ENCODE measurements at regions not wholly inside any gene's neighbourhood (a gene's known extent, or its start where the extent isn't known, plus 50 kb on each side); places are given as distances from the start of the nearest gene placed in this dataset.
"Not testable (repeated sequence)": the region's sequence is repeated elsewhere in the genome, so short reads cannot be mapped to it uniquely, and the experiment has no call there.

DNA sequence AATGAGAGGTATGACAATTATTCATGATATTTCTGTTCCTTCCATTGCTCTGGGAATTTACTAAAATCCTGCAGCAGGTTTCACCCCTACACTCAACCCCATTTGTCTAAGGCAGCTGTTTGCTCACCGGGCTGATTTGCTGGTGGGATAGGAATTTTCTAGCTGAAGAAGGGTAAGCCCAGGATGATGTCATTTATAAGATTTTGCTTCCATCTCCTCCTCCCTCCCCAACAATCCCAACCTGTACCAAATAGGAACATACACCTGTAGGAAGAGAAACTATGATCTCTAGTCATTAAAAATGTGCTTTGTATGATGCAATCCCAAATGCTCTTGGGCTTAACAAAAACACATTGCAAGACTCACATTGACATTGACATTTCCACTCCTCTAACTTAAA, 247.2 kb downstream of the BCL2L11 start:
- H3K27ac ChIP-seq (ENCODE audit: low read depth, low read length); H2AFZ ChIP-seq (ENCODE audit: low read length, unreplicated experiment); H3K4me3 ChIP-seq (ENCODE audit: low read depth, low read length); H3K4me1 ChIP-seq (ENCODE audit: control insufficient read depth, insufficient read depth, low read length, unreplicated experiment); H3K27me3 ChIP-seq (ENCODE audit: insufficient read depth, low read length); H3K36me3 ChIP-seq (ENCODE audit: insufficient read depth, low read length); H3K79me2 ChIP-seq (ENCODE audit: control insufficient read depth, insufficient read depth, low read length, unreplicated experiment): not testable (repeated sequence)

DNA sequence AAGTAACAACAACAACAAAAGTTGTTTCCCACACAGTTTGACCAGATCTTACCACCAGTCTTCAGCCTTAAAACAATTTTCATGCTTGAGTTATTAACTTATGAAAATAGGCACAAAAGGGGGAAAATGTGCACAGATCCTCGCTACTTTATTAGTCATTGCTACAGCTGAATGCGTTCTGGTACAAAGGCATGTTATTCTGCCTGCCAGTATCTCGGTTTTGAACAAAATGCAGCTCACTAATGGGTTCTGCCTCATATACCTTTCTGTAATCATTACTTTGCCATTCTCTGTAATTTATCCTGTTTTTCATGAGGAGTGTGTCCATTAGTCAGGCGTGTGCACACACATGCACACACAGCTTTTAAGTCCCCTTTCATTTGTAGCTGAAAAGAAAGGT, 247.6 kb downstream of the BCL2L11 start:
- H3K36me3 ChIP-seq (ENCODE audit: insufficient read depth, low read length); H3K27me3 ChIP-seq (ENCODE audit: insufficient read depth, low read length); H2AFZ ChIP-seq (ENCODE audit: low read length, unreplicated experiment); H3K79me2 ChIP-seq (ENCODE audit: control insufficient read depth, insufficient read depth, low read length, unreplicated experiment); H3K27ac ChIP-seq (ENCODE audit: low read depth, low read length); H3K4me1 ChIP-seq (ENCODE audit: control insufficient read depth, insufficient read depth, low read length, unreplicated experiment); H3K4me3 ChIP-seq (ENCODE audit: low read depth, low read length): not testable (repeated sequence)

DNA sequence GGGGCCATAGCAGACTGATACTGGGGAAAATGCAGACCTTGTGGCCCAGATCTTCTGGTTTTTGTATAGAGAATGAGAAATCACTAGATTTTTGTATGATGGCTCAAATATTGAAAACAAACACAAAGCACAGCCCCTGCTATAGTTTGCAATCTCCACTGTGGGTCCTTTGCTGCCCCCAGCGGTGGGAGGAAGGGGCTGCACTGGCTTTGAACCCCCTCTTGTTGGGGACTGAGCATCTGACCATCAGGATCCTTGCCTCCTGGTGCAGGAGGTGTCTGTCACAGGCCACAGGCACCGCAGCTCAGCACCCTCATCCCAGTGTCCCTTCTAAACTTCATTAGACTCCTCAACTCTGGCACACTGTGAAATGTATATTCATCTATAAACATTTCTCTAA, 252.3 kb downstream of the BCL2L11 start:
- H2AFZ ChIP-seq (ENCODE audit: low read length, unreplicated experiment); H3K4me1 ChIP-seq (ENCODE audit: control insufficient read depth, insufficient read depth, low read length, unreplicated experiment); H3K27ac ChIP-seq (ENCODE audit: low read depth, low read length); H3K4me3 ChIP-seq (ENCODE audit: low read depth, low read length); H3K27me3 ChIP-seq (ENCODE audit: insufficient read depth, low read length); H3K79me2 ChIP-seq (ENCODE audit: control insufficient read depth, insufficient read depth, low read length, unreplicated experiment); H3K36me3 ChIP-seq (ENCODE audit: insufficient read depth, low read length): not testable (repeated sequence)

DNA sequence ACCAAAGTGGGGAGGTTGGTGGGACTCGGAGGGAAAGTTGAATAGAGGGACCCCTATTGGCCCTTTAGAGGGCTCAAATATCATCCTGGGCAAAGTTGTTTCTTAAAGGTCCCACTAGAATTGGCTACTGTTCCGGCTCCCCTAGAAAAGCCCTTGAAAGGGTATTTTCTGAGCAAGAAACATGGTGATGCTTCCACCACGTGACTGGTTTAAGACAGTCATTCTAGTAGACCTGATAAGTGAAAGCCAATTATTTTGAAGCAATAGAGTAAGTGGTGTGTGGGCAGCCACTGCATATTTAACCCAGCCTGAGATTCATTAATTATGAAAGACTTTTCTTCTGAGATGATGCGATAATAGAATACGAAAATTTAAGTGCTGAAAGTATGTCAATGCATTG, 253.3 kb downstream of the BCL2L11 start:
- not testable (repeated sequence) for H2AFZ ChIP-seq (ENCODE audit: low read length, unreplicated experiment); H3K79me2 ChIP-seq (ENCODE audit: control insufficient read depth, insufficient read depth, low read length, unreplicated experiment); H3K4me3 ChIP-seq (ENCODE audit: low read depth, low read length); H3K36me3 ChIP-seq (ENCODE audit: insufficient read depth, low read length); H3K27me3 ChIP-seq (ENCODE audit: insufficient read depth, low read length); H3K27ac ChIP-seq (ENCODE audit: low read depth, low read length); H3K4me1 ChIP-seq (ENCODE audit: control insufficient read depth, insufficient read depth, low read length, unreplicated experiment)

DNA sequence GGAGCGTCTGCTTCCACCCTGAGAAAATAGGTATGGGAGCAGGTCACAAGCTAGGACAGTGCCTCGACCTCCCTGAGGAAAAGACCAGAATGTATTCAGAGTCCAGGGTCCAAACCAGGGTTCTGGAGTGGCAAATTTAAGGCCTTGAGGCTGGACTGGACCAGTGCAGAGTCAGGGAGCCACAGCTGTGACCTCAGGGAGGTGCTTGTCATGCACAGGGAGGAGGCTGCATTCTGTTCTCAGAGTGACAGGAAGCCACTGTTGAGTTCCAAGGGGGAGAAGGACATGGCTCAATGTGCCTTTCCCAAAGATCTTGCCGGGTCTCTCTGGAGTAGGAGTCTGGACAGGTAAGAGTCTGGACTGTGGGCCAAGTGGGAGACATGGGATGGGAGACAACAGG, 254.0 kb downstream of the BCL2L11 start:
- not testable (repeated sequence) for H2AFZ ChIP-seq (ENCODE audit: low read length, unreplicated experiment); H3K27ac ChIP-seq (ENCODE audit: low read depth, low read length); H3K36me3 ChIP-seq (ENCODE audit: insufficient read depth, low read length); H3K27me3 ChIP-seq (ENCODE audit: insufficient read depth, low read length); H3K4me3 ChIP-seq (ENCODE audit: low read depth, low read length); H3K4me1 ChIP-seq (ENCODE audit: control insufficient read depth, insufficient read depth, low read length, unreplicated experiment); H3K79me2 ChIP-seq (ENCODE audit: control insufficient read depth, insufficient read depth, low read length, unreplicated experiment)

DNA sequence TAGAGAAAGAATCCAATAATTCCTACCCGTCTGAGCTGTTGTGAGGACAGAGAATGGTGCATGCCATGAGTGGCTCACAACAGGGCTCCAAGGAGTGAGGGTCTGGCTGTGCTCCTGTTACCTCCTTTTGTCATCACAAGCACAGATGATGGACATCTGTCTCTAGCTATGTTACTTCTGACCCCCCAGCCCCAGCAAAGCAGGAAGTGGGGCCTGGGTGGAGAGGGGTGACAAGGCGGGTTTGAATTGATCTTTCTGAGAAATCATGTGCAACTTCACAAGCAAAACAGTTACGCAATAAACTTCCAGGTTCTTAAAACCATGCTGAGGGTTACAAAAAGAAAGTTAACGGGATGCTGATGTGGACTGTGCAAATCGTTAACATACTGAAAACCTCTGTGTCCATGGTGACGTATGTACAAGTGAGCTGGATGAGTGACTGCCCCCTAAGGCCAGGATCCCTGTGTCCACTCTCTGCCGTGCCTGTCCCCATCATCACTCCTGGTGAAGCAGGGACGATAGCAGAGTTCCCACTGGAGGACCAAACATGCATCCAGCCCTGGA, 254.7 kb downstream of the BCL2L11 start:
- H2AFZ ChIP-seq (ENCODE audit: low read length, unreplicated experiment); H3K79me2 ChIP-seq (ENCODE audit: control insufficient read depth, insufficient read depth, low read length, unreplicated experiment); H3K27ac ChIP-seq (ENCODE audit: low read depth, low read length); H3K36me3 ChIP-seq (ENCODE audit: insufficient read depth, low read length); H3K27me3 ChIP-seq (ENCODE audit: insufficient read depth, low read length); H3K4me1 ChIP-seq (ENCODE audit: control insufficient read depth, insufficient read depth, low read length, unreplicated experiment); H3K4me3 ChIP-seq (ENCODE audit: low read depth, low read length): not testable (repeated sequence)

DNA sequence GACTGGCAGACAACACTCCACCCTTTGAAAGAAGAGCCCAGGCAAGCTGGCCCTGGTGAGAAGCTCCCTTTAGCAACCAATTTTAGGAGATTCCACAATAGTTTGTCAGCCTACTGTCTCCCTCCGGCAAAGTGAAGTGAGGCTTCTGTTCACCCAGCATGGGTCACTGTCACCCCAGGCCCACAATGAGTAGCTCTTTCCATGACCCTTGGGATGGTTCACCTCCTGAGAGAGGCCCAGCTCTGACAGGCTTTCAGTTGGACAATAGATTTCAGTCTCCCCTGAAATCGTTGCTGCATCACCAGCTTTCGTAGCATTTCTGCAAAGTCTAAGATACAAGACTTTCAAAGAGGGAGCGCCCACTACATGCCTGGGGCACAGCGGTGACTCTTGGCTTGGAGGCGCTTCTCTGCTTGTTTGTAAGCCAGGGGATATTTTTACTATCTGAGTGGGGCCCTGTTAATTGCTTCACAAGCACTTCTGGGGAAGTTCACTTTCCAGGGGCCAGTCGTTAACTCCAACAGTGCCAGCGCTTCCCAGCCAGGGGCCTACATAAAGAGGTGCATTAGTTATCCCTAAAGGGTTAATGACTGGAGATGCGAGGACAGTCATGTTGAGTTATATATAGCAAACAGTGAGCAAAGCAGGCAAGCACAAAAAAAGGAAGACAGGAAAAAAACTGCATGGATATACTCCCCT, 255.7 kb downstream of the BCL2L11 start:
- H3K79me2 ChIP-seq (ENCODE audit: control insufficient read depth, insufficient read depth, low read length, unreplicated experiment); H2AFZ ChIP-seq (ENCODE audit: low read length, unreplicated experiment); H3K4me3 ChIP-seq (ENCODE audit: low read depth, low read length); H3K4me1 ChIP-seq (ENCODE audit: control insufficient read depth, insufficient read depth, low read length, unreplicated experiment); H3K27ac ChIP-seq (ENCODE audit: low read depth, low read length); H3K36me3 ChIP-seq (ENCODE audit: insufficient read depth, low read length); H3K27me3 ChIP-seq (ENCODE audit: insufficient read depth, low read length): not testable (repeated sequence)

DNA sequence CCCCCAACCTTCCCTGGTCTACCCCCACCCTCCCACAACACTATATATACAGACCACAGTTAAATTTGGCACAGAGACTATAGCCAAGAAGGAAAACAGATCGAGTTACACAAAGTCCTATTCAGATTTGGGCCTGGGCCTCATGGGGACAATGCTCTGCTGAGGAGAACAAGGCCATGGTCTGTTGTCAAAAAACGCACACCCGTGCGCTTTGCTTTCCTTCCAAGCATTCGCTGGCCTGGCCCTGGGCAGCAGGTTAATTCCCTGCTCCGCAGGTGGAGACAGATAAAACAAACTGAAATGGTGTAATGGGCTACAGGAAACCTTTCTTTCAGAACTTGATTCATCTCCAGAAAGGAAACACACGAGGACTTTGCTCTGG, 256.2 kb downstream of the BCL2L11 start:
- H3K27ac ChIP-seq (ENCODE audit: low read depth, low read length); H3K4me1 ChIP-seq (ENCODE audit: control insufficient read depth, insufficient read depth, low read length, unreplicated experiment); H3K4me3 ChIP-seq (ENCODE audit: low read depth, low read length); H2AFZ ChIP-seq (ENCODE audit: low read length, unreplicated experiment); H3K27me3 ChIP-seq (ENCODE audit: insufficient read depth, low read length); H3K79me2 ChIP-seq (ENCODE audit: control insufficient read depth, insufficient read depth, low read length, unreplicated experiment); H3K36me3 ChIP-seq (ENCODE audit: insufficient read depth, low read length): not testable (repeated sequence)

DNA sequence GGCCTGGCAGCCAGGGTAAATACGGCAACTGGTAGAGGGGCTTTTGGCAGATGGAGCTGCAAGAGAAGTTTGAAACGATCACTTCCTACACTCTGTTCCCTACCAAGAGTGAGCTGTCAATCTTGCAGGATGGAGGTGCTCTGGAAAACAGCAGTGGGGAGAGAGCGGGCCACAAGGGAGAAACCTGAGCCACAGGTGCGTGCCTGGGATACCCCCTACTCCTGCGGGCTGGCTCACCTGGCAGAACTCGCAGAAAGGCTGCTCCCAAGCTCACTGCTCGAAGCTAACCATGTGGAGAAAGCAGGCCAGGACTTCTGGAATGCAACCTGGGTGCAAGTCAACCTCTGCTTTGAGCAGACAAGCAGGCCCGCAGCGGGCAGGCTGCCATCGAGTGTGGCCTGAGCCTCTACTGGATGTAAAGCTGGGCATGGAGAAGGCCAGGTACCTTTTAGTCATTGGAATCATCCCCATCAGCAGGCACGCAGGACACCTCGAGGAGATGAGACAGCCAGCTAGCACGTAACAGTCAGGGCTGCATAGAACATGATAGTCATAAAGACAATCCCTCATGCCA, 256.8 kb downstream of the BCL2L11 start:
- H3K27ac ChIP-seq (ENCODE audit: low read depth, low read length); H3K4me1 ChIP-seq (ENCODE audit: control insufficient read depth, insufficient read depth, low read length, unreplicated experiment); H3K36me3 ChIP-seq (ENCODE audit: insufficient read depth, low read length): not testable (repeated sequence)

DNA sequence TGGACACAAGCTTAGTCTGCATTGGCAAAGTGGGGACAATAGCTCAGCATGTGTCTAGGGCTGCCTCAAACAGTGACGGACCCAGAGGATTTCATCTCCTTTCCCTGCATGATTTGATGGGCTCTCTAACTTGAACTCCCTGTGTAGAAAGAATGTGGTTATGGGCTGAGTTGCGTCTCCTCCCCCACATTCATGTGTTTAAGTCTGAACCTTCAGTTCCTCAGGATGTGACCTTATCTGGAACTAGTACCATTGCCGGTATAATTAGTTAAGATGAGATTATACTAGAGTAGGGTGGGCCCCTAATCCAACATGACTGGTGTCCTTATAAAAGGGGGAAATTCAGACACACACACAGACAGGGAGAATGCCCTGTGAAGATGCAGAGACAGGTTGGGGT, 257.6 kb downstream of the BCL2L11 start:
- not testable (repeated sequence) for H3K4me1 ChIP-seq (ENCODE audit: control insufficient read depth, insufficient read depth, low read length, unreplicated experiment); H3K4me3 ChIP-seq (ENCODE audit: low read depth, low read length); H3K36me3 ChIP-seq (ENCODE audit: insufficient read depth, low read length); H3K79me2 ChIP-seq (ENCODE audit: control insufficient read depth, insufficient read depth, low read length, unreplicated experiment); H3K27me3 ChIP-seq (ENCODE audit: insufficient read depth, low read length); H3K27ac ChIP-seq (ENCODE audit: low read depth, low read length); H2AFZ ChIP-seq (ENCODE audit: low read length, unreplicated experiment)

More for the DNA sequence above, 256.8 kb downstream of the BCL2L11 start:
- not testable (repeated sequence) for H2AFZ ChIP-seq (ENCODE audit: low read length, unreplicated experiment); H3K79me2 ChIP-seq (ENCODE audit: control insufficient read depth, insufficient read depth, low read length, unreplicated experiment); H3K4me3 ChIP-seq (ENCODE audit: low read depth, low read length); H3K27me3 ChIP-seq (ENCODE audit: insufficient read depth, low read length)

DNA sequence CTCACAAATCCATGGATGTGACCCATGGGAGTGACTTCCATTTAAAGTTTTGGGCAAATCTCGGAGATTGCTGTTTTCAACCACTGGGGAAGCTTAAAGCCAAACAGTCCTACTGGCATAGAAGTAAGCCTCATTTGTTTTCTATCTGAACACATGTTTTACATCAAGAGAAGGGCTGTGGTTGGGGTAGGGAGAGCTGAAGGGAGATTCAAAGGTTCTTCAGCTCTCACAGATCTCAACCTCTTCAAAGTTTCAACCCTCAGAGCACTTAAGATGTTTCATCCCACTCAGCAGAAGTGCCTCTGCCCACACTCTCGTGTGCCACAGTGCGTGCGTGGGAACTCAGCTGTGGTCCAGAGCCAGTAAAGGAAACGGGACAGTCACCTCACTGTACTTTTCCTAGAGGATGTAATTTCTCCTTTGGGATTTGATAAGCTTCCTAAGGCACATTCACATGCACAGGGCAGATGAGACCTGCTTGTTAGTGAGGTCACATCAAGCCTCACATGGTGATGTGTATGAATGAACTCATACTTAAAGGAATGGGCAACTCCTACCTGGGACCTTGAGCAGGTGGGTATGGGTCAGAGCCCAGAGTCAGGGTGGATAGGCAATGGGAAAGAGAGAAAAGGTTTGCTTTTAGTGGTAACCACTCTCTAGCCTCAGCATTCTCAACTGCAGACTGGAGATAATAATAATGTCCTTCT, 260.2 kb downstream of the BCL2L11 start:
- H3K36me3 ChIP-seq (ENCODE audit: insufficient read depth, low read length); H3K4me1 ChIP-seq (ENCODE audit: control insufficient read depth, insufficient read depth, low read length, unreplicated experiment); H3K79me2 ChIP-seq (ENCODE audit: control insufficient read depth, insufficient read depth, low read length, unreplicated experiment); H3K4me3 ChIP-seq (ENCODE audit: low read depth, low read length); H2AFZ ChIP-seq (ENCODE audit: low read length, unreplicated experiment); H3K27me3 ChIP-seq (ENCODE audit: insufficient read depth, low read length); H3K27ac ChIP-seq (ENCODE audit: low read depth, low read length): not testable (repeated sequence)
